HG02642 (cell line): ENCODE measurements at regions not wholly inside any gene's neighbourhood (a gene's known extent, or its start where the extent isn't known, plus 50 kb on each side); places are given as distances from the start of the nearest gene placed in this dataset.
"Not testable (repeated sequence)": the region's sequence is repeated elsewhere in the genome, so short reads cannot be mapped to it uniquely, and the experiment has no call there.

ENCODE experiments used
- ATAC-seq: cut with Tn5 transposase; IDR thresholded peaks from one replicate; pipeline ENCODE4 v1.9.1; 2021; ENCODE audit warnings: mild to moderate bottlenecking; ENCODE audit not compliant: unreplicated experiment, poor library complexity

DNA sequence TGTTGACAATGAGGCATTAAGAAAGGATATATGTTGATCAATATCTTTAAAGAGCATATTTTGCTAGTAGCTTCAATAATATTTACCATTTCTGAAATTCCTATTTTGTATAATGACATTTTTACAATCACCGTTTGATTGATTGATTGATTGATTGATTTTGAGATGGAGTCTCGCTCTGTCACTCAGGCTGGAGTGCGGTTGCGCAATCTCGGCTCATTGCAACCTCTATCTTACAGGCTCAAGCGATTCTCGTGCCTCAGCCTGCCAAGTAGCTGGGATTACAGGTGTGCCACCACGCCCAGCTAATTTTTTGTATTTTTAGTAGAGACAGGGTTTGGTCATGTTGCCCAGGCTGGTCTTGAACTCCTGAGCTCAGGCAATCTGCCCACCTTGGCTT, 150.9 kb upstream of the TEX13D start:
- ATAC-seq: not testable (repeated sequence)

- no peak for ATAC-seq
Observed at GRCh38 chrX:124190440-124190839, 142.0 kb upstream of the TEX13D start.

DNA sequence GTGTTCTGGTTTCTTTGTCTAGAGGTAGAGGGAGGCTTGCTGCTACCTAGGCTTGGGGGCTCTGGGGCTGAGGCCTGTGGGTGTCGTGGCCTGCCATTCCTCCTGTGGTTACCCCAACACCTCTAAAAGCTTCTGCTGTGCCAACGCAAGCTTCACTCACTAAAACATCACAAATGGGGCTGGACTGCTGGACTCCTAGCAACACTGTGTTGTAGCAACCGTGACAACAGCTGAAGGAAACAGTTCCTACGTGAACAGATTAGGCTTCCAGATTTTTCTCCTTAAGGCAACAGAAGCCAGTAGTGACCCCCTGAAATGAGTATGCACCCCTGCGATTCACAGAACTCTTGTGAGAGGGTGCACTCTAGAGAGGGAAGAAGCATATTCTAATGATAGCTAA, 138.3 kb upstream of the TEX13D start:
- no peak for ATAC-seq

GRCh38 chrX:124194901-124195300, 137.6 kb upstream of the TEX13D start:
- ATAC-seq: no peak

DNA sequence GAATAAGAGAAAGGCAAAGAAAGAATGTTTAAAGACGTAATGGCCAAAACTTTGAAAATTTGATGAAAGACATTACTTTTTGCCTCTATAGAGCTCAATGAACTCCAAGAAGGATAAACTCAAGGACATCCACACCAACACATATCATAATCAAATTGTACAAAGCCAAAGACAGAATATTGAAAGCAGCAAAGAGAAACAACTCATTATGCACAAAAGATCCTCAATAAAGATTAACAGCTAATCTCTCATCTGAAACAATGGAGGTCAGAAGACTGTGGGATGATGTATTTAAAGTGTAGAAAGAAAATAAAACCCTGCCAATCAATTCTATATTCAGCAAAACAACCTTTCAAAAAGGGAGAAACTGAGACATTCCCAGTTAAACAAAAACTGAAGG, 129.1 kb upstream of the TEX13D start:
- ATAC-seq: no peak

DNA sequence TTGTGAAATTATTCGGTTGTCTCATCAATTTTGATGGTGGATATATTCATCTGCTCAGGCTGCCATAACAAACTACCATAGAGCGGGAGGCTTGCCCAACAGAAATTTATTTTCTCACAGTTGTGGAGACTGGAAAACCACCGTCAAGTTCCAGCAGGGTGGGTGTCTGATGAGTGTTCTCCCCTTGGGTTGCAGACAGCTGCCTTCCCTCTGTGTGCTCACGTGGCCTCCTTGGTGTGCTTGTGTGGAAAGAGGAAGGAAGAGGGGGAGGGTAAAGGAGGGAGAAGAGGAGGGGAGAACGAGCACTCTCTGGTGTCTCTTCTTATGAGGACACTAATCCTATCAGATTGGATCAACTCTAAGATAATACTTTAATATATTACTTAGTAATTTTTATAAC, 123.8 kb upstream of the TEX13D start:
- ATAC-seq: no peak

- no peak for ATAC-seq
Observed at GRCh38 chrX:124209792-124210576, 122.5 kb upstream of the TEX13D start.

DNA sequence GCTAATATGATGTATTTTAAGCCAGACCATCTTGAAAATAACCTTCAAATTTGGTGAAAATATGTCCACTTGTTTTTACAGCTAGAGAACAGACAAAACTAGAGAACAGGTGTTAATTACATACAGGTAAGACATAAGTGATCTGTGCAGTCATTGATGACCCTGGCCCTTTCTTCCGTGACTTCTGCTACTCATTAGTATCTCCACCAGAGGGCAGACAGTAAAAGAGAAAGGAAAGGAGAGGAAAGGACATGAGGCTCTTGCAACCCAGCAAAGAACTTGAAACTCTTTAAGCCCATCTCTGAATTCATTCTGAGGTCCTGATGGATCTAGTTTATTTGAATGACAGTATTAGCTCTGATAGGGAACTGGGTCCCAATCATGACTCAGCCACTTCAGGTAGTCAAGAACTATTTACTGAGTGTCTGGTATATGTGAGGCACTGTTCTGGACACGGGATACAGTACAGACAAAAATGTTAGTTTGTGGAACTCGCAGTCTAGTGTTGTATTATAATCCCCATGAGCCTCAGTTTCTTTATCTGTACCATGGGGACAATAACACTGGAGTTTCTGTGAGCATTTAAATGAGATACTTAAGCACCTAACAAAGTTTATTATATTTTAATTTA, 121.0 kb upstream of the TEX13D start:
- peak; percentile 85 for ATAC-seq

GRCh38 chrX:124212622-124213021, 119.8 kb upstream of the TEX13D start:
- ATAC-seq: no peak

- ATAC-seq: no peak
Observed at GRCh38 chrX:124215786-124216185, 116.7 kb upstream of the TEX13D start.

DNA sequence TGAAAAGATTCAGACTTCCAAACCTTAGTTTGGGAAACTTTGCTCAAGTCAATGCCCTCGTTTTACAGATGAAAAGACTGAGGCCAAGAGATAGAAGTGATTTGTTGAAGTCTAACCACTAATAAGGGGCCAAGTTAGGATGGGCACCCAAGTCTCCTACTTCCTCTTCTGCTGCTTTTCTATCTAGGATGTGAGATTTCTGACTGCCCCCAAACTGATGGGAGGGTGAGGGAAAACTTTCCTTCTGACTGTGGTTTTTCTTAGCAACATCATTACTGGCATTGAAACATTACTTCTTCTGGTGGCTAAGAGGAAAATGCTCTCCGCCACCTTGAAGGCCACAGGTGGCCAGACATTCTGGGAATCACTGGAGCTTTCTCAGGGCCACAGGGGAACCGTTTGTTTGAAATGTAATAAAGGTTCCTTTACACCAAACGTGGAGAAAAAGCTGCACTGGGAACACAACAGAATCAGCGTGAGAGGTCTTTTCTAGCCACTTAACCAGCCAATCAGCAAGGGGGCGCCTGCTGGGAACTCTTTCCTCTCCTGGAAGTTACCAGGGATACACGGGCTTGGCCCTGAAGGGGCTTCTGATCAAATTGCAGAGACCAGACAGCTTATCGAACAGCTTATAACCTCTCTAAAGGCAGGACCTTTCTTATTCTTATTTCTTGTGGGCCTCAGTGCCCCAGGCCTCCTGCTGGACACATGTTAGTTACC, 115.9 kb upstream of the TEX13D start:
- no peak for ATAC-seq

GRCh38 chrX:124217304-124218251, 114.9 kb upstream of the TEX13D start:
- ATAC-seq: peak; percentile 81

DNA sequence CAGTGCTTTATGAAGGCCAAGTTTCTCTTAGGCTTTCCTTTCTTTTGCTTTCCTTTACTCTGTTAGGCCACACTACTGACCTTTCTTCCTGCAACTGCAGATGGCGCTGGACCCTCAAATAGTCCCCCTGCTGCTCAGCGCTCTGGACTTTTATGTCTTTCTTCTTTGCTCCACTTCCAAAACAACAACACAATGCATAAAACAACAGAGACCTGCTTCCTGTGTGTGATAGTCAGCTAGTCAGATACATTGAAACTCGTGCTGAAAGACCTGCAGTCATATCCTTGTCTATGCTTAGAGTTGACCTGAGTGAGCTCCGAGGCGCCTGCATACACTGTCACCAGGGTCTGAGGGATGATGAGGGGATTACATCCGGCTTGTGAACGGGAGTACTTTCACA, 108.9 kb upstream of the TEX13D start:
- ATAC-seq: no peak

DNA sequence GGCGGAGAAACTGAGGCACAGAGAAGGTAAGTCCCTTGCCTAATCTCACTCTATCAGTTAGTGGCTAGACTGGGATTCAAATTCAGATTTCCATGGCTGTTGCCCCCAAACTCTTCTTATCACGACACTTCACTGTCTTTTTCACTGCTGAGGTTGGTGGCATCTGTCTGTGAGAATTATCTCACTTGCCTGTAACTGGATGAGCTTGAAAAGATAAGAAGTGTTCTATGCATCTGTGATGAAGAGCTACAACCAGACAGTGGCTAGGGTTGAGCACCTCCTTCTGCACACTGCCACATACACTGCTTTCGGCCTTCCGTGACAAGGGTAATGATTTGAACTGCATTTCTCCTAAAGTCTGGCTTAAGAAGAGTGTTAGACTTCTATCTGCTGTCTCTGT, 107.9 kb upstream of the TEX13D start:
- ATAC-seq: no peak

GRCh38 chrX:124226129-124226528, 106.3 kb upstream of the TEX13D start:
- ATAC-seq: no peak

GRCh38 chrX:124228849-124229248, 103.6 kb upstream of the TEX13D start:
- ATAC-seq: no peak

GRCh38 chrX:124229374-124229773, 103.1 kb upstream of the TEX13D start:
- no peak for ATAC-seq

DNA sequence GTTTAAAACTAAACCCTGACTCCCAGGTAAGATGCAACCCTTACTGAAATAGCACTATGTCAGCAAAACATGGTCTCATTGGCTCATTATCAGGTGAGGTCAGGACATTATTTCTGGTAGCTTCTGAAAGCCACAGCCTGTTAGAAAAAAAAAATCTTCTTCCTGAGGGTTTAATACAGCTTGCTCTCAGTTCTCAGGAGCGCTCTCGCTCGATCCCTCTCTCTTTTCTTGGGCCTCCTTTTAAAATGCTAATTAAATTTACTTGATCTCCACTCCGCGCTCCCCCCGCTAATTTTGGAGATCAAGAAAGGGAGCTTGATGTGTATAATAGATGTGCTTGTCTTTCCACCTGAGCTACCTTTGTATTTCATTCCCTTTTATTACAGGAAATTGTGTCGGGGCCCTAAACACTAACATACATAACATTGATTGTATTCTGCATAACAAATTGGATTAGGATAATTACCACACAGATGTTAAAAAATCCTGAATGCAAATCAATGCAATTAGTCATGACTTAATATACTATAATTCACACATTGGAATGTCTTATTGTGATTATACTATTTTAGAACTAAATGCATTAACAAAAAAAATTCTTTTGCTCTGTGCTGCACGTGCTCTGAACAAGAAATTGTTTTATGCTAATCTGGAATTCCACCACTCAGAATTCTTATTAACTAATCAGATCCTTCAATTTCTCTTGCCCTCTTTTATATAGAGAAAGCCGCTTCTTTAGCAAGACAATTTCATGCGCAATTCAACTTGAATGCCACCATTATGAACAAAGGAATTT, 101.6 kb upstream of the TEX13D start:
- ATAC-seq: no peak

DNA sequence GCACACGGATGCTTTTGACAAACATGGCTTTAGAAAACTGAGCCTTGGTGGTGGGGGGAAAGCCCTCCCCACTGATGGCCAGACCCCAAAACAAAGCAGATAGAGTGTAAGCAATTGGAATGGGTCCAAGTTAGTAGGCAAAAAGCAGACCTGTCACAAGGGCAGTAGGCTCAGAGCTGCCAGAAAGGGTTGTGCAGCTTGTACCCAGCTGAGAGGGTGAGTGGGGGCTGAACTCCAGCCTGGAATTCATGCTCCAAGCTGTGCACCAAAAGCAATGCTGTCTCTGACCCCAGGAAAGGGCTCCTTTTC, 101.1 kb upstream of the TEX13D start:
- no peak for ATAC-seq
